ENCODE measurements at regions not wholly inside any gene's neighbourhood (a gene's known extent, or its start where the extent isn't known, plus 50 kb on each side); places are given as distances from the start of the nearest gene placed in this dataset.

DNA sequence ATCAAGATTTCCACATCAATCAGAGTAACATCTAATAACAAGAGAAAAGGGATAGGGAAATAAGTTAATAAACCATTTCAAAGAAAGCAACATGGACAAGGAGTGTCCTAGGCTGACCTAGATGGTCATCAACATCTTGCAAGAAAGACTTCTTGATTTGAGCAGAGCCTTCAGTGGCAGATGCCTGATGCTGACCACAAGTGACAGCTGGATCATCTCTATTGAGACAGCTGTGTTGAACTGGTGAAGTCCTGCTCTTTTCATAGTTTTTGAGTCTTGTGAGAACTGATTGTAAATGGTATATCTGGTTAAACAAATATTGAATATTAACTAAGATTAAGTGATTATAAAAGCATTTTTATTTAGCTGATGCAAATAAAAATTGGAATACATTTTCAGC, 1083.6 kb upstream of the LRFN5 start:
- TF ChIP-seq, protein P1, sequence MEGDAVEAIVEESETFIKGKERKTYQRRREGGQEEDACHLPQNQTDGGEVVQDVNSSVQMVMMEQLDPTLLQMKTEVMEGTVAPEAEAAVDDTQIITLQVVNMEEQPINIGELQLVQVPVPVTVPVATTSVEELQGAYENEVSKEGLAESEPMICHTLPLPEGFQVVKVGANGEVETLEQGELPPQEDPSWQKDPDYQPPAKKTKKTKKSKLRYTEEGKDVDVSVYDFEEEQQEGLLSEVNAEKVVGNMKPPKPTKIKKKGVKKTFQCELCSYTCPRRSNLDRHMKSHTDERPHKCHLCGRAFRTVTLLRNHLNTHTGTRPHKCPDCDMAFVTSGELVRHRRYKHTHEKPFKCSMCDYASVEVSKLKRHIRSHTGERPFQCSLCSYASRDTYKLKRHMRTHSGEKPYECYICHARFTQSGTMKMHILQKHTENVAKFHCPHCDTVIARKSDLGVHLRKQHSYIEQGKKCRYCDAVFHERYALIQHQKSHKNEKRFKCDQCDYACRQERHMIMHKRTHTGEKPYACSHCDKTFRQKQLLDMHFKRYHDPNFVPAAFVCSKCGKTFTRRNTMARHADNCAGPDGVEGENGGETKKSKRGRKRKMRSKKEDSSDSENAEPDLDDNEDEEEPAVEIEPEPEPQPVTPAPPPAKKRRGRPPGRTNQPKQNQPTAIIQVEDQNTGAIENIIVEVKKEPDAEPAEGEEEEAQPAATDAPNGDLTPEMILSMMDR (IDR thresholded peaks at IDR 0.05) = no peak
- TF ChIP-seq, protein P2, sequence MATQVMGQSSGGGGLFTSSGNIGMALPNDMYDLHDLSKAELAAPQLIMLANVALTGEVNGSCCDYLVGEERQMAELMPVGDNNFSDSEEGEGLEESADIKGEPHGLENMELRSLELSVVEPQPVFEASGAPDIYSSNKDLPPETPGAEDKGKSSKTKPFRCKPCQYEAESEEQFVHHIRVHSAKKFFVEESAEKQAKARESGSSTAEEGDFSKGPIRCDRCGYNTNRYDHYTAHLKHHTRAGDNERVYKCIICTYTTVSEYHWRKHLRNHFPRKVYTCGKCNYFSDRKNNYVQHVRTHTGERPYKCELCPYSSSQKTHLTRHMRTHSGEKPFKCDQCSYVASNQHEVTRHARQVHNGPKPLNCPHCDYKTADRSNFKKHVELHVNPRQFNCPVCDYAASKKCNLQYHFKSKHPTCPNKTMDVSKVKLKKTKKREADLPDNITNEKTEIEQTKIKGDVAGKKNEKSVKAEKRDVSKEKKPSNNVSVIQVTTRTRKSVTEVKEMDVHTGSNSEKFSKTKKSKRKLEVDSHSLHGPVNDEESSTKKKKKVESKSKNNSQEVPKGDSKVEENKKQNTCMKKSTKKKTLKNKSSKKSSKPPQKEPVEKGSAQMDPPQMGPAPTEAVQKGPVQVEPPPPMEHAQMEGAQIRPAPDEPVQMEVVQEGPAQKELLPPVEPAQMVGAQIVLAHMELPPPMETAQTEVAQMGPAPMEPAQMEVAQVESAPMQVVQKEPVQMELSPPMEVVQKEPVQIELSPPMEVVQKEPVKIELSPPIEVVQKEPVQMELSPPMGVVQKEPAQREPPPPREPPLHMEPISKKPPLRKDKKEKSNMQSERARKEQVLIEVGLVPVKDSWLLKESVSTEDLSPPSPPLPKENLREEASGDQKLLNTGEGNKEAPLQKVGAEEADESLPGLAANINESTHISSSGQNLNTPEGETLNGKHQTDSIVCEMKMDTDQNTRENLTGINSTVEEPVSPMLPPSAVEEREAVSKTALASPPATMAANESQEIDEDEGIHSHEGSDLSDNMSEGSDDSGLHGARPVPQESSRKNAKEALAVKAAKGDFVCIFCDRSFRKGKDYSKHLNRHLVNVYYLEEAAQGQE (IDR thresholded peaks at IDR 0.05; ENCODE audit: insufficient read depth in 1 of 2, low read depth in 2 of 2, low read length in 1 of 2) = no peak

All from Panc1 (cell line).